Lung (tissue), 11 donors: ENCODE measurements at regions not wholly inside any gene's neighbourhood (a gene's known extent, or its start where the extent isn't known, plus 50 kb on each side); places are given as distances from the start of the nearest gene placed in this dataset.

ENCODE experiments used
- ATAC-seq: fragments of 200-7000 bp; cut with Tn5 transposase; one replicate; pipeline ENCODE4 v1.9.1; 2020; ENCODE audit warnings: moderate number of reproducible peaks; ENCODE audit not compliant: insufficient read depth, low FRiP score
- DNase-seq, 3 donors: peaks; one replicate each; pipeline ENCODE4 v3.0.0-alpha.2; 2013 to 2017
- H3K27ac ChIP-seq, 2 donors: one replicate each; pipeline ENCODE4 v1.5.1; 2013; ENCODE audit warnings: mild to moderate bottlenecking in 2 of 2, moderate library complexity in 2 of 2, control low read depth in 1 of 2, inconsistent platforms in 1 of 2, low read depth in 1 of 2, low read length in 1 of 2
- H3K27me3 ChIP-seq, 3 donors: one replicate each; pipeline ENCODE4 v1.5.1; 2013; ENCODE audit warnings: low read length in 2 of 3; ENCODE audit not compliant: control insufficient read depth in 3 of 3, insufficient read depth in 3 of 3
- H3K36me3 ChIP-seq, 4 donors: one replicate each; pipeline ENCODE4 v1.5.1; 2013; ENCODE audit warnings: low read length in 4 of 4, mild to moderate bottlenecking in 1 of 4, moderate library complexity in 1 of 4; ENCODE audit not compliant: control insufficient read depth in 4 of 4, insufficient read depth in 4 of 4
- H3K4me1 ChIP-seq, 5 donors: one replicate each; pipeline ENCODE4 v1.5.1; 2013; ENCODE audit warnings: low read length in 5 of 5, mild to moderate bottlenecking in 2 of 5, moderate library complexity in 1 of 5; ENCODE audit not compliant: control insufficient read depth in 5 of 5, insufficient read depth in 5 of 5
- H3K4me3 ChIP-seq: one replicate; pipeline ENCODE4 v1.5.1; 2013; ENCODE audit warnings: mild to moderate bottlenecking, control low read depth, moderate library complexity
- H3K9ac ChIP-seq, 2 donors: one replicate each; pipeline ENCODE4 v1.5.1; 2013; ENCODE audit warnings: low read length in 2 of 2, control low read depth in 1 of 2; ENCODE audit not compliant: insufficient read depth in 1 of 2
- H3K9me3 ChIP-seq, 4 donors: one replicate each; pipeline ENCODE4 v1.5.1; 2013; ENCODE audit warnings: low read length in 3 of 4, mild to moderate bottlenecking in 1 of 4, moderate library complexity in 1 of 4; ENCODE audit not compliant: control insufficient read depth in 4 of 4, insufficient read depth in 3 of 4
- CTCF ChIP-seq: IDR thresholded peaks from 2 replicates; pipeline ENCODE4 v1.5.1; 2012; ENCODE audit warnings: mild to moderate bottlenecking; ENCODE audit errors: control extremely low read depth, extremely low read depth
- WGBS, 2 donors: extraction: QIAGEN DNeasy Blood & Tissue Kit; methylation state at CpG; one replicate each; pipeline ENCODE4 v1.1.7; 2013; 5-methylcytosine and 5-hydroxymethylcytosine counted together
- donor health status: control.
- donor health status: control.
- donor health status: Bipolar disorder and iron deficiency.
- donor health status: healthy.
- donor health status: DM: yes; HTN: yes; CAD: no.

- no peak for DNase-seq
- Histone ChIP-seq H3K4me1 (peaks cover 0 to 17% (median 0%) of the 10 kb centered on the region in 5 donors), H3K36me3 (no peaks in the 10 kb centered on the region), H3K9ac (no peak overlapping the region), H3K27me3 (peaks cover 0 to 2% (median 0%) of the 10 kb centered on the region in 3 donors), H3K9me3 (peaks cover 0 to 2% (median 0%) of the 10 kb centered on the region in 4 donors), H3K27ac (no peak overlapping the region), H3K4me3 (no peak overlapping the region)
- ATAC-seq = no peak
- 79 to 83% methylated on average over 17 of the region's 17 CpGs for WGBS, 2 donors
- no peak for TF ChIP-seq CTCF
Observed at GRCh38 chr2:558302-558642, 118.9 kb downstream of the TMEM18 start.

- H3K4me3 ChIP-seq = no peak overlapping the region
- no peak overlapping the region for H3K27ac ChIP-seq
- DNase-seq (peak in 2 of 3 donors; percentile 9 to 42), ATAC-seq (no peak)
- peaks cover 0 to 17% (median 0%) of the 10 kb centered on the region in 5 donors for H3K4me1 ChIP-seq
- 77 to 85% methylated on average over 34 of the region's 34 CpGs for WGBS, 2 donors
- no peak overlapping the region for H3K9ac ChIP-seq
- H3K27me3 ChIP-seq = peaks cover 0 to 2% (median 0%) of the 10 kb centered on the region in 3 donors
- TF ChIP-seq CTCF = no peak
- peaks cover 0 to 2% (median 0%) of the 10 kb centered on the region in 4 donors for H3K9me3 ChIP-seq
- H3K36me3 ChIP-seq = no peaks in the 10 kb centered on the region
Observed at GRCh38 chr2:557635-558301, 119.4 kb downstream of the TMEM18 start.

- DNase-seq = peak; percentile 46 to 89 (median 66)
- Histone ChIP-seq H3K27ac (no peak overlapping the region), H3K4me3 (no peak overlapping the region), H3K27me3 (peaks cover 0 to 2% (median 0%) of the 10 kb centered on the region in 3 donors), H3K4me1 (peaks cover 0 to 17% (median 0%) of the 10 kb centered on the region in 5 donors), H3K9me3 (peaks cover 0 to 2% (median 0%) of the 10 kb centered on the region in 4 donors), H3K9ac (no peak overlapping the region), H3K36me3 (no peaks in the 10 kb centered on the region)
- WGBS, 2 donors = 55 to 60% methylated on average over 11 of the region's 11 CpGs
- no peak for ATAC-seq
- TF ChIP-seq CTCF = no peak
Observed at GRCh38 chr2:556485-556884, 120.7 kb downstream of the TMEM18 start.
